HEK293 (cell line): ENCODE measurements at regions not wholly inside any gene's neighbourhood (a gene's known extent, or its start where the extent isn't known, plus 50 kb on each side); places are given as distances from the start of the nearest gene placed in this dataset.

Source experiments
- CTCF ChIA-PET: fragments of 350-600 bp; formaldehyde crosslinking; extraction: SDS; loops from one replicate; lab custom pipeline; 2021; ENCODE audit warnings: antibody characterized with exemption; lab: Yijun Ruan, JAX
- POLR2A ChIA-PET: fragments of 300-600 bp; formaldehyde crosslinking; extraction: SDS; loops from one replicate; lab custom pipeline; 2020; ENCODE audit warnings: antibody characterized with exemption, inconsistent platforms; lab: Yijun Ruan, JAX
- H3K27ac ChIP-seq: fragments of 200-500 bp; sonication (Bioruptor generic); 2 replicates; pipeline ENCODE4 v1.5.1; 2014; ENCODE audit warnings: low read depth, low read length, control low read depth, inconsistent platforms; ENCODE audit errors: extremely low read depth
- H3K36me3 ChIP-seq, 2 experiments: fragments of 200-500 bp in 1 of 2; sonication (Bioruptor generic) in 1 of 2; 1 replicate in 1 of 2; 2 replicates in 1 of 2; pipeline ENCODE4 v1.5.1; 2014 to 2017; ENCODE audit warnings: inconsistent platforms in 2 of 2, low read length in 2 of 2; ENCODE audit not compliant: control insufficient read depth in 2 of 2, insufficient read depth in 1 of 2
- H3K4me1 ChIP-seq: fragments of 200-500 bp; sonication (Bioruptor generic); 2 replicates; pipeline ENCODE4 v1.5.1; 2014; ENCODE audit warnings: mild to moderate bottlenecking, low read length, inconsistent platforms; ENCODE audit not compliant: control insufficient read depth, insufficient read depth
- H3K4me3 ChIP-seq: 2 replicates; pipeline ENCODE4 v1.5.1; 2011; ENCODE audit warnings: low read depth, mild to moderate bottlenecking, control low read depth, low read length, moderate library complexity
- H3K9me3 ChIP-seq: fragments of 200-500 bp; sonication (Bioruptor generic); 2 replicates; pipeline ENCODE4 v1.5.1; 2014; ENCODE audit warnings: low read depth, low read length, inconsistent platforms; ENCODE audit not compliant: control insufficient read depth, insufficient read depth
- KLF1 ChIP-seq: fragments of 450-650 bp; formaldehyde crosslinking; IDR thresholded peaks from 2 replicates; pipeline ENCODE4 v1.5.1; 2016; ENCODE audit warnings: missing biosample characterization, missing genetic modification characterization
- MYNN ChIP-seq: fragments of 450-650 bp; formaldehyde crosslinking; IDR thresholded peaks from 2 replicates; pipeline ENCODE4 v1.5.1; 2016; ENCODE audit warnings: missing biosample characterization, missing genetic modification characterization, borderline replicate concordance
- SALL2 ChIP-seq: fragments of 450-650 bp; formaldehyde crosslinking; IDR thresholded peaks from 2 replicates; pipeline ENCODE4 v1.5.0; 2017; ENCODE audit warnings: missing biosample characterization, mild to moderate bottlenecking, missing genetic modification characterization, borderline replicate concordance
- YY1 ChIP-seq: fragments of 450-650 bp; formaldehyde crosslinking; IDR thresholded peaks from 2 replicates; pipeline ENCODE4 v1.5.1; 2018; ENCODE audit warnings: missing biosample characterization, missing genetic modification characterization
- YY2 ChIP-seq: fragments of 450-650 bp; formaldehyde crosslinking; IDR thresholded peaks from 2 replicates; pipeline ENCODE4 v1.5.1; 2016; ENCODE audit warnings: missing biosample characterization, missing genetic modification characterization
- ZEB2 ChIP-seq: fragments of 450-650 bp; formaldehyde crosslinking; IDR thresholded peaks from 2 replicates; pipeline ENCODE4 v1.5.1; 2016; ENCODE audit warnings: missing biosample characterization, missing genetic modification characterization
- ZNF146 ChIP-seq: fragments of 450-650 bp; formaldehyde crosslinking; IDR thresholded peaks from 2 replicates; pipeline ENCODE4 v1.5.1; 2016; ENCODE audit warnings: missing biosample characterization, missing genetic modification characterization
- ZNF175 ChIP-seq: fragments of 450-650 bp; formaldehyde crosslinking; IDR thresholded peaks from 2 replicates; pipeline ENCODE4 v1.5.1; 2016; ENCODE audit warnings: missing biosample characterization, missing genetic modification characterization
- ZNF391 ChIP-seq: fragments of 450-650 bp; formaldehyde crosslinking; IDR thresholded peaks from 2 replicates; pipeline ENCODE4 v1.5.1; 2016; ENCODE audit warnings: low read depth, missing biosample characterization, missing genetic modification characterization, borderline replicate concordance
- ZNF416 ChIP-seq: fragments of 450-650 bp; formaldehyde crosslinking; IDR thresholded peaks from 2 replicates; pipeline ENCODE4 v1.5.1; 2016; ENCODE audit warnings: missing biosample characterization, missing genetic modification characterization
- ZNF521 ChIP-seq: fragments of 450-650 bp; formaldehyde crosslinking; IDR thresholded peaks from 2 replicates; pipeline ENCODE4 v1.5.1; 2017; ENCODE audit warnings: missing biosample characterization, mild to moderate bottlenecking, missing genetic modification characterization
- ZNF548 ChIP-seq: fragments of 450-650 bp; formaldehyde crosslinking; IDR thresholded peaks from 2 replicates; pipeline ENCODE4 v1.5.1; 2016; ENCODE audit warnings: missing biosample characterization, missing genetic modification characterization
- ZNF555 ChIP-seq: fragments of 450-650 bp; formaldehyde crosslinking; conservative IDR thresholded peaks from 2 replicates; pipeline ENCODE4 v1.5.1; 2017; ENCODE audit warnings: missing biosample characterization, mild to moderate bottlenecking, missing genetic modification characterization, inconsistent platforms
- ZNF561 ChIP-seq: fragments of 450-650 bp; IDR thresholded peaks from 2 replicates; pipeline ENCODE4 v1.5.1; 2018; ENCODE audit warnings: missing biosample characterization, missing genetic modification characterization, borderline replicate concordance
- ZNF776 ChIP-seq: fragments of 450-650 bp; formaldehyde crosslinking; IDR thresholded peaks from 2 replicates; pipeline ENCODE4 v1.5.0; 2017; ENCODE audit warnings: missing biosample characterization, missing genetic modification characterization, borderline replicate concordance
- ZNF785 ChIP-seq: fragments of 450-650 bp; formaldehyde crosslinking; IDR thresholded peaks from 2 replicates; pipeline ENCODE4 v1.5.1; 2016; ENCODE audit warnings: missing biosample characterization, missing genetic modification characterization
- ZNF830 ChIP-seq: fragments of 450-650 bp; IDR thresholded peaks from 2 replicates; pipeline ENCODE4 v1.5.0; 2018; ENCODE audit warnings: missing biosample characterization, missing genetic modification characterization, low read depth, mild to moderate bottlenecking, moderate library complexity
- ZSCAN16 ChIP-seq: fragments of 450-650 bp; formaldehyde crosslinking; IDR thresholded peaks from 2 replicates; pipeline ENCODE4 v1.5.1; 2016; ENCODE audit warnings: missing biosample characterization, missing genetic modification characterization
- TF ChIP-seq, protein P1 (sequence below): fragments of 450-650 bp; formaldehyde crosslinking; IDR thresholded peaks from 2 replicates; pipeline ENCODE4 v1.5.1; 2016; ENCODE audit warnings: missing biosample characterization, missing genetic modification characterization
- TF ChIP-seq, protein P2 (sequence below): fragments of 450-650 bp; formaldehyde crosslinking; IDR thresholded peaks from 2 replicates; pipeline ENCODE4 v1.5.1; 2016; ENCODE audit warnings: missing biosample characterization, missing genetic modification characterization
- TF ChIP-seq, protein P3 (sequence below): fragments of 450-650 bp; formaldehyde crosslinking; conservative IDR thresholded peaks from 2 replicates; pipeline ENCODE4 v1.5.1; 2016; ENCODE audit warnings: low read depth, missing biosample characterization, missing genetic modification characterization
- TF ChIP-seq, protein P4 (sequence below): fragments of 450-650 bp; formaldehyde crosslinking; IDR thresholded peaks from 2 replicates; pipeline ENCODE4 v1.5.1; 2016; ENCODE audit warnings: missing biosample characterization, missing genetic modification characterization
- TF ChIP-seq, protein P5 (sequence below): fragments of 450-650 bp; formaldehyde crosslinking; IDR thresholded peaks from 2 replicates; pipeline ENCODE4 v1.5.1; 2017; ENCODE audit warnings: missing biosample characterization, missing genetic modification characterization

DNA sequence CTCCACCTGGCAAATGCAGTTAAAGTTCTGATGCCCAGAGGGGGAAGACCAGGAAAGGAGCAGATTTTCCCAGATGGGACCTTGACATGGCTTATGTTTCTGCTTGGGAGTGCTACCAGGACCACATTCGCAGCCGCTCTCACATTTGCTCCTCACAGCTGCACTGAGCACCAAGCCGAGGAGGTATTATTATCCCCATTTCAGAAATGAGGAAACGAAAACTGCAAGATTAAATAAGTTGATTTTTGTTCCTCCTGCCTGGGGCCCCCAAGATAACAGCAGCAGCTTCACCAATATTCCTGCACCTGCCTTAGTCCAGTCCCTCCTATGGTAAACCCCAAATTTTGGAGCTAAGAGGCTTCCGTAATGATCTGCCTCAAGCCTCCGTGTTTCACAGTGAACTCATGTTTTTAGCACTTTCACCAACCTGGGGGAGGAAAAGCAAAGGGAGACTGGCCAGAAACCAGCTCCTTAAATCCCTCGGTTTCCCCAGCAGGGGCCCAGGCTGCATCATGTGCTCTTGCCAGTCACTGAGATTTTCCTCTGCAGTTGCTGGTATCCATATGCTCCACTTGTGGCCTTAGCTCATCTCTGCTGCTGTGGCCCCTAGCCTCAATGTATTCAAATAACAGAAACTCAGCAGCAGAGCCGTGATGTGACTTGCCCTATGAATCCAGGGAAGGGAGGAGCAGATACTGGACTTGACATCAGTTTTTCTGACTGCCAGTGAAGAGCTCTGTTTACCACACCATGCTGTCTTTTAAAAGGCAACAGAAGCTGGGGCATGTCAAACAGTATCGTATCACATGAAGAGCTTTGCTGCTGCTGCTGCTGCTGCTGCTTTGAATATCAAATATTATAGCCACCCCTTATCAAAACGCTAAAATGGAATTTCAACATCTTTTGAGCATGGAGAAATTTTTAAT is 95.5 kb upstream of the KLHL13 start:
- no peak for TF ChIP-seq ZNF391
- TF ChIP-seq ZNF785 = no peak
- TF ChIP-seq ZNF146 (tag by site-specific recombination) = no peak
- TF ChIP-seq, protein P1, sequence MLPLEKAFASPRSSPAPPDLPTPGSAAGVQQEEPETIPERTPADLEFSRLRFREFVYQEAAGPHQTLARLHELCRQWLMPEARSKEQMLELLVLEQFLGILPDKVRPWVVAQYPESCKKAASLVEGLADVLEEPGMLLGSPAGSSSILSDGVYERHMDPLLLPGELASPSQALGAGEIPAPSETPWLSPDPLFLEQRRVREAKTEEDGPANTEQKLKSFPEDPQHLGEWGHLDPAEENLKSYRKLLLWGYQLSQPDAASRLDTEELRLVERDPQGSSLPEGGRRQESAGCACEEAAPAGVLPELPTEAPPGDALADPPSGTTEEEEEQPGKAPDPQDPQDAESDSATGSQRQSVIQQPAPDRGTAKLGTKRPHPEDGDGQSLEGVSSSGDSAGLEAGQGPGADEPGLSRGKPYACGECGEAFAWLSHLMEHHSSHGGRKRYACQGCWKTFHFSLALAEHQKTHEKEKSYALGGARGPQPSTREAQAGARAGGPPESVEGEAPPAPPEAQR = no peak
- TF ChIP-seq ZNF416 (tag by site-specific recombination) = no peak
- no peak for TF ChIP-seq YY2 (tag by site-specific recombination)
- TF ChIP-seq ZSCAN16 (tag by site-specific recombination) = no peak
- no peak for TF ChIP-seq ZNF175 (tag by site-specific recombination)
- TF ChIP-seq, protein P2, sequence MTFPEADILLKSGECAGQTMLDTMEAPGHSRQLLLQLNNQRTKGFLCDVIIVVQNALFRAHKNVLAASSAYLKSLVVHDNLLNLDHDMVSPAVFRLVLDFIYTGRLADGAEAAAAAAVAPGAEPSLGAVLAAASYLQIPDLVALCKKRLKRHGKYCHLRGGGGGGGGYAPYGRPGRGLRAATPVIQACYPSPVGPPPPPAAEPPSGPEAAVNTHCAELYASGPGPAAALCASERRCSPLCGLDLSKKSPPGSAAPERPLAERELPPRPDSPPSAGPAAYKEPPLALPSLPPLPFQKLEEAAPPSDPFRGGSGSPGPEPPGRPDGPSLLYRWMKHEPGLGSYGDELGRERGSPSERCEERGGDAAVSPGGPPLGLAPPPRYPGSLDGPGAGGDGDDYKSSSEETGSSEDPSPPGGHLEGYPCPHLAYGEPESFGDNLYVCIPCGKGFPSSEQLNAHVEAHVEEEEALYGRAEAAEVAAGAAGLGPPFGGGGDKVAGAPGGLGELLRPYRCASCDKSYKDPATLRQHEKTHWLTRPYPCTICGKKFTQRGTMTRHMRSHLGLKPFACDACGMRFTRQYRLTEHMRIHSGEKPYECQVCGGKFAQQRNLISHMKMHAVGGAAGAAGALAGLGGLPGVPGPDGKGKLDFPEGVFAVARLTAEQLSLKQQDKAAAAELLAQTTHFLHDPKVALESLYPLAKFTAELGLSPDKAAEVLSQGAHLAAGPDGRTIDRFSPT (tag by site-specific recombination) = no peak
- no peak for TF ChIP-seq SALL2
- TF ChIP-seq, protein P3, sequence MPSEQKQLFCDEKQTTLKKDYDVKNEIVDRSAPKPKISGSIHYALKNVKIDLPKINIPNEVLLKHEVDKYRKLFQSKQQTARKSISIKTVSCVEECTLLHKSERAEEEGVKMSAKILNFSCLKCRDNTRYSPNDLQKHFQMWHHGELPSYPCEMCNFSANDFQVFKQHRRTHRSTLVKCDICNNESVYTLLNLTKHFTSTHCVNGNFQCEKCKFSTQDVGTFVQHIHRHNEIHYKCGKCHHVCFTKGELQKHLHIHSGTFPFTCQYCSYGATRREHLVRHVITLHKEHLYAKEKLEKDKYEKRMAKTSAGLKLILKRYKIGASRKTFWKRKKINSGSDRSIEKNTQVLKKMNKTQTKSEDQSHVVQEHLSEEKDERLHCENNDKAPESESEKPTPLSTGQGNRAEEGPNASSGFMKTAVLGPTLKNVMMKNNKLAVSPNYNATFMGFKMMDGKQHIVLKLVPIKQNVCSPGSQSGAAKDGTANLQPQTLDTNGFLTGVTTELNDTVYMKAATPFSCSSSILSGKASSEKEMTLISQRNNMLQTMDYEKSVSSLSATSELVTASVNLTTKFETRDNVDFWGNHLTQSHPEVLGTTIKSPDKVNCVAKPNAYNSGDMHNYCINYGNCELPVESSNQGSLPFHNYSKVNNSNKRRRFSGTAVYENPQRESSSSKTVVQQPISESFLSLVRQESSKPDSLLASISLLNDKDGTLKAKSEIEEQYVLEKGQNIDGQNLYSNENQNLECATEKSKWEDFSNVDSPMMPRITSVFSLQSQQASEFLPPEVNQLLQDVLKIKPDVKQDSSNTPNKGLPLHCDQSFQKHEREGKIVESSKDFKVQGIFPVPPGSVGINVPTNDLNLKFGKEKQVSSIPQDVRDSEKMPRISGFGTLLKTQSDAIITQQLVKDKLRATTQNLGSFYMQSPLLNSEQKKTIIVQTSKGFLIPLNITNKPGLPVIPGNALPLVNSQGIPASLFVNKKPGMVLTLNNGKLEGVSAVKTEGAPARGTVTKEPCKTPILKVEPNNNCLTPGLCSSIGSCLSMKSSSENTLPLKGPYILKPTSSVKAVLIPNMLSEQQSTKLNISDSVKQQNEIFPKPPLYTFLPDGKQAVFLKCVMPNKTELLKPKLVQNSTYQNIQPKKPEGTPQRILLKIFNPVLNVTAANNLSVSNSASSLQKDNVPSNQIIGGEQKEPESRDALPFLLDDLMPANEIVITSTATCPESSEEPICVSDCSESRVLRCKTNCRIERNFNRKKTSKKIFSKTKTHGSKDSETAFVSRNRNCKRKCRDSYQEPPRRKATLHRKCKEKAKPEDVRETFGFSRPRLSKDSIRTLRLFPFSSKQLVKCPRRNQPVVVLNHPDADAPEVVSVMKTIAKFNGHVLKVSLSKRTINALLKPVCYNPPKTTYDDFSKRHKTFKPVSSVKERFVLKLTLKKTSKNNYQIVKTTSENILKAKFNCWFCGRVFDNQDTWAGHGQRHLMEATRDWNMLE (tag by site-specific recombination) = no peak
- TF ChIP-seq ZEB2 (tag by site-specific recombination) = no peak
- TF ChIP-seq, protein P4, sequence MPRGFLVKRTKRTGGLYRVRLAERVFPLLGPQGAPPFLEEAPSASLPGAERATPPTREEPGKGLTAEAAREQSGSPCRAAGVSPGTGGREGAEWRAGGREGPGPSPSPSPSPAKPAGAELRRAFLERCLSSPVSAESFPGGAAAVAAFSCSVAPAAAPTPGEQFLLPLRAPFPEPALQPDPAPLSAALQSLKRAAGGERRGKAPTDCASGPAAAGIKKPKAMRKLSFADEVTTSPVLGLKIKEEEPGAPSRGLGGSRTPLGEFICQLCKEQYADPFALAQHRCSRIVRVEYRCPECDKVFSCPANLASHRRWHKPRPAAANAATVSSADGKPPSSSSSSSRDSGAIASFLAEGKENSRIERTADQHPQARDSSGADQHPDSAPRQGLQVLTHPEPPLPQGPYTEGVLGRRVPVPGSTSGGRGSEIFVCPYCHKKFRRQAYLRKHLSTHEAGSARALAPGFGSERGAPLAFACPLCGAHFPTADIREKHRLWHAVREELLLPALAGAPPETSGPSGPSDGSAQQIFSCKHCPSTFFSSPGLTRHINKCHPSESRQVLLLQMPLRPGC (tag by site-specific recombination) = no peak
- CTCF ChIA-PET = interaction anchor here (0.6 to 1.3 kb wide), 3 partner anchors 10 to 227 kb away, joined by 3 to 4 read pairs (median 3); no protein-coding TSS in a partner anchor
- POLR2A ChIA-PET = no interaction called here
- Histone ChIP-seq H3K4me3 (no peak overlapping the region), H3K27ac (no peak overlapping the region), H3K4me1 (no peaks in the 10 kb centered on the region), H3K9me3 (no peaks in the 10 kb centered on the region), H3K36me3 (no peaks in the 10 kb centered on the region)

DNA sequence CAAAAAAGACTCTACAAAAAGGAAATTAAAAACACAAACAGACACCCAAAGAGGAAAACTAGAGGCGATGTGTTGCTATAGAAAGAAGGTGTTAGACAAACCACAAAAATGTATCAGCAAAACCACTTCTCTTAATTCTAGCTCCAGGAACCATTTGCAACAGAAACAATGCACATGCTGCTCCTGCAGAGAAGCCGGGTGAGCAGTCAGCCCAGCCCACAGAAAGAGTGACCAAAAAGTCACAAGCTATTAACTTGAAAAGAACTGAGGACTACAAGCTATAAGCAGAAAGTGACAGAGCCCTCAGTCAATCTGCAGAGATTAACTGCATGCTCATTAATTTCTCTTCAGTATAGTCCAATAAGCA is 96.2 kb upstream of the KLHL13 start:
- CTCF ChIA-PET = interaction anchor here (0.6 to 1.3 kb wide), 3 partner anchors 11 to 227 kb away, joined by 3 to 4 read pairs (median 3); no protein-coding TSS in a partner anchor

More for the DNA sequence above, 96.2 kb upstream of the KLHL13 start:
- Histone ChIP-seq H3K4me3 (no peak overlapping the region), H3K4me1 (no peaks in the 10 kb centered on the region), H3K36me3 (no peaks in the 10 kb centered on the region), H3K27ac (no peak overlapping the region), H3K9me3 (no peaks in the 10 kb centered on the region)
- POLR2A ChIA-PET = no interaction called here
- TF ChIP-seq ZNF776 (no peak), ZNF555 (tag by site-specific recombination) (no peak), KLF1 (no peak), ZNF548 (tag by site-specific recombination) (no peak), MYNN (tag by site-specific recombination) (no peak), YY1 (no peak), ZNF521 (tag by site-specific recombination) (no peak), ZNF830 (tag by site-specific recombination) (no peak), ZNF561 (tag by site-specific recombination) (no peak)
- TF ChIP-seq, protein P5, sequence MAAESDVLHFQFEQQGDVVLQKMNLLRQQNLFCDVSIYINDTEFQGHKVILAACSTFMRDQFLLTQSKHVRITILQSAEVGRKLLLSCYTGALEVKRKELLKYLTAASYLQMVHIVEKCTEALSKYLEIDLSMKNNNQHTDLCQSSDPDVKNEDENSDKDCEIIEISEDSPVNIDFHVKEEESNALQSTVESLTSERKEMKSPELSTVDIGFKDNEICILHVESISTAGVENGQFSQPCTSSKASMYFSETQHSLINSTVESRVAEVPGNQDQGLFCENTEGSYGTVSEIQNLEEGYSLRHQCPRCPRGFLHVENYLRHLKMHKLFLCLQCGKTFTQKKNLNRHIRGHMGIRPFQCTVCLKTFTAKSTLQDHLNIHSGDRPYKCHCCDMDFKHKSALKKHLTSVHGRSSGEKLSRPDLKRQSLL (tag by site-specific recombination) = no peak
